Sigmoid colon (tissue), 4 donors: ENCODE measurements at regions not wholly inside any gene's neighbourhood (a gene's known extent, or its start where the extent isn't known, plus 50 kb on each side); places are given as distances from the start of the nearest gene placed in this dataset.

Experiments
- POLR2A ChIP-seq, 2 donors: fragments of 450-650 bp; IDR thresholded peaks; one replicate each; pipeline ENCODE4 v1.6.1; 2016; ENCODE audit warnings: antibody characterized with exemption in 2 of 2, mild to moderate bottlenecking in 2 of 2, moderate library complexity in 2 of 2
- POLR2AphosphoS5 ChIP-seq, 4 donors: sonication (generic); formaldehyde crosslinking; IDR thresholded peaks; one replicate each; pipeline ENCODE4 v1.6.1; 2017; ENCODE audit warnings: antibody characterized with exemption in 4 of 4
- TF ChIP-seq, protein P1 (sequence below), 4 experiments: fragments of 450-650 bp in 3 of 4; fragments of 200-600 bp in 1 of 4; IDR thresholded peaks; one replicate each; pipeline ENCODE4 v1.5.1; 2016 to 2019; ENCODE audit warnings: antibody characterized with exemption in 4 of 4, mild to moderate bottlenecking in 3 of 4, moderate library complexity in 2 of 4

DNA sequence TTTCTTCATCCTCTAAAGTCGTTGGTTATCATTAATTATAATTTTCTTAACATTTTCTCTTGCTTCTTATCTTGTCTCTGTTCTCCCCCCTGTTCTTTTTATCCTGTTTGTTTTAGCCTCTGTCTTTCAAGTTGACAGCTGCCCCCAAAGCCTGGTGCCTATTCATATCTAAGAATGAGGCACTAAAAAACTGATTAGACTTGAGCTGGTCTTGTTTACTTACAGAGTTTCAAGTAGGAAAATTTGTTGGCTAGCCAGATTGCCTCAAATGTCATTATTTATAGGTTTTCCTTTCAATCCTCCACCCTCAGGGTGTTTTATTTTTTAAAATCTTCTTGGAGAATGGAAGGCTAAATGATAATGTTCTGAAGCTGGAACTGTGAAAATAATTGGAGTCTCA, 236.0 kb downstream of the UTP18 start:
- TF ChIP-seq, protein P1, sequence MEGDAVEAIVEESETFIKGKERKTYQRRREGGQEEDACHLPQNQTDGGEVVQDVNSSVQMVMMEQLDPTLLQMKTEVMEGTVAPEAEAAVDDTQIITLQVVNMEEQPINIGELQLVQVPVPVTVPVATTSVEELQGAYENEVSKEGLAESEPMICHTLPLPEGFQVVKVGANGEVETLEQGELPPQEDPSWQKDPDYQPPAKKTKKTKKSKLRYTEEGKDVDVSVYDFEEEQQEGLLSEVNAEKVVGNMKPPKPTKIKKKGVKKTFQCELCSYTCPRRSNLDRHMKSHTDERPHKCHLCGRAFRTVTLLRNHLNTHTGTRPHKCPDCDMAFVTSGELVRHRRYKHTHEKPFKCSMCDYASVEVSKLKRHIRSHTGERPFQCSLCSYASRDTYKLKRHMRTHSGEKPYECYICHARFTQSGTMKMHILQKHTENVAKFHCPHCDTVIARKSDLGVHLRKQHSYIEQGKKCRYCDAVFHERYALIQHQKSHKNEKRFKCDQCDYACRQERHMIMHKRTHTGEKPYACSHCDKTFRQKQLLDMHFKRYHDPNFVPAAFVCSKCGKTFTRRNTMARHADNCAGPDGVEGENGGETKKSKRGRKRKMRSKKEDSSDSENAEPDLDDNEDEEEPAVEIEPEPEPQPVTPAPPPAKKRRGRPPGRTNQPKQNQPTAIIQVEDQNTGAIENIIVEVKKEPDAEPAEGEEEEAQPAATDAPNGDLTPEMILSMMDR (IDR thresholded peaks at IDR 0.05) = no peak
- TF ChIP-seq POLR2A (IDR thresholded peaks at IDR 0.05) = no peak
- TF ChIP-seq POLR2AphosphoS5 (IDR thresholded peaks at IDR 0.05) = no peak
